LNCaP clone FGC (cell line): ENCODE measurements at regions not wholly inside any gene's neighbourhood (a gene's known extent, or its start where the extent isn't known, plus 50 kb on each side); places are given as distances from the start of the nearest gene placed in this dataset.

ENCODE experiments used
- DNase-seq: peaks from one replicate; pipeline ENCODE4 v3.0.0-alpha.2; 2011; ENCODE audit warnings: low read depth
- H3K4me3 ChIP-seq: 2 replicates; pipeline ENCODE4 v1.5.1; 2011; ENCODE audit warnings: mild to moderate bottlenecking, low read depth, low read length, control low read depth
- TF ChIP-seq, protein P1 (sequence below): IDR thresholded peaks from 2 replicates; pipeline ENCODE4 v1.5.1; 2012; ENCODE audit warnings: mild to moderate bottlenecking; ENCODE audit not compliant: control insufficient read depth, insufficient read depth; ENCODE audit errors: extremely low read depth

DNA sequence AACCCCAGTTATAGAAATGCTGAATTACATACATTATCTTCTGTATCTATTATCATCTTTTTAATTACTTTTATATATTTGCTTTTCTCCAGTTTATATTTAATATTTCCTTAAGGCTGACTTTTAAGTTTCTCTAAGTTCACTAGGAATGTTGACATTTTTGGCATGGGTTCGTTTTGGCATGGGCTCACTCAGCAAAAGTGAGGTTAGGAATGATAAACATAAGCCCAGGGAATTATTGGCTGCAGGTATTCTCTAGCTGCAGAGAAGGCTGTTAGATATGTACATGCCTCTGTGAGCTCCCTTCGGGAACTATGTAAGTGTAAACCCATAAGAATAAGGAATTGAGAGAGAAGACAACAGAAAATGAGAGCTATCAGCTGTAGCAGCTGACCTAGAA lies 63.6 kb upstream of the RAB18 start:
- peak; percentile 88 for DNase-seq
- TF ChIP-seq, protein P1, sequence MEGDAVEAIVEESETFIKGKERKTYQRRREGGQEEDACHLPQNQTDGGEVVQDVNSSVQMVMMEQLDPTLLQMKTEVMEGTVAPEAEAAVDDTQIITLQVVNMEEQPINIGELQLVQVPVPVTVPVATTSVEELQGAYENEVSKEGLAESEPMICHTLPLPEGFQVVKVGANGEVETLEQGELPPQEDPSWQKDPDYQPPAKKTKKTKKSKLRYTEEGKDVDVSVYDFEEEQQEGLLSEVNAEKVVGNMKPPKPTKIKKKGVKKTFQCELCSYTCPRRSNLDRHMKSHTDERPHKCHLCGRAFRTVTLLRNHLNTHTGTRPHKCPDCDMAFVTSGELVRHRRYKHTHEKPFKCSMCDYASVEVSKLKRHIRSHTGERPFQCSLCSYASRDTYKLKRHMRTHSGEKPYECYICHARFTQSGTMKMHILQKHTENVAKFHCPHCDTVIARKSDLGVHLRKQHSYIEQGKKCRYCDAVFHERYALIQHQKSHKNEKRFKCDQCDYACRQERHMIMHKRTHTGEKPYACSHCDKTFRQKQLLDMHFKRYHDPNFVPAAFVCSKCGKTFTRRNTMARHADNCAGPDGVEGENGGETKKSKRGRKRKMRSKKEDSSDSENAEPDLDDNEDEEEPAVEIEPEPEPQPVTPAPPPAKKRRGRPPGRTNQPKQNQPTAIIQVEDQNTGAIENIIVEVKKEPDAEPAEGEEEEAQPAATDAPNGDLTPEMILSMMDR: no peak
- H3K4me3 ChIP-seq: no peak overlapping the region

DNA sequence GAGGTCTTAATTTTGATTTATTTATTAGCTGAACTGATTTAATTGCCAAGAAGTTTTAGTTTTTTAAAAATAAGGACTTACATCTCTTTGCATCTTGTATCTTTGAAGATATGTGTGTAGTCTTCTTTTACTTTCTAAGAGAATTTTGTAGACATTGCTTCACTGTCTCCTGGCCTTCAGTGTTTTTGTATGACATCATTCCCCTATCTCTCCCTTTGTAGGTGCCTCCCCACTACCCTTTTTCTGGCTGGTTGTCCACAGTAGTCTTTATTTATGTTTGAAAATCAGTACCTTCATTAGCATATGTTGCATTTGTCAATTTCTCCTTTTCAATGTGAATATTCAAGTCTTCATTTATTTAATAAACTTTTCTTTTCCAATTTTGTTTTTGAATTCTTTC lies 64.1 kb upstream of the RAB18 start:
- TF ChIP-seq, protein P1: no peak
- no peak for DNase-seq
- no peak overlapping the region for H3K4me3 ChIP-seq

DNA sequence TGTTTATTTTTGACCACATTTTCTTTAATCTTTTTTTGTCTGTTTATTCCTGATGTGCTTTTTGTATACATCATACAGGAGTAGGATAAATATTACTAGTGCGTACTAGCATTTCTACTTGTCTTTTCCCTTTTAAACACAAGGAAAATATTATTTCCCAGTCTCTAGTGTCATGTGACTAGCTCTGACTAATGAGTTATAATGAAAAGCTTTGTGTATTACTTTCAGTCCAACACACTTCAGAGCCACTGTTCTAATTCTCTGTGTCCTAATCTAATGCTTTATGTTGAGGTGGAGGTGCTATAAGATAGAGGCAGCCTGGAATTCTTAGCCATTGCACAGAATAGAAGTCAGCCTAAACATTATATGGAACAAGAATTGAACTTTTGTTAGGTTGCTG lies 65.0 kb upstream of the RAB18 start:
- H3K4me3 ChIP-seq: no peak overlapping the region
- DNase-seq: no peak

DNA sequence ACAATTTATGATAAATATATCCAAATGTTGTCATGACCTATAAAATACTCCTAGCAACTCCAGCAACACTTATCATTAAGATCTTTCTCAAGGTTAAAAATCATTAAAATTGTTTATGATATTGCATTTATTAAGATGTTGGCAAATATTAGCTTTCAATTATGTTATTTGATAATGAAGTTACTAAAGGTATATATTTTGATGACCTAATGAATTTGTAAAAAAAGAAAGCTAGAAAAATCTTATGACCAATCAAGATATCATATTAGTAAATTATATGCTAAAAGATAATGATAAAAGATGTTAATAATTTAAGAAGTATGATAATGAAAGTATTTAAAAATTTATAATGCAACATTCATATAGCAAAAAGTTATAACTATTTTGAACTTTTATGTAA lies 66.3 kb upstream of the RAB18 start:
- no peak overlapping the region for H3K4me3 ChIP-seq
- TF ChIP-seq, protein P1: no peak
- DNase-seq: no peak

More for the DNA sequence above, 65.0 kb upstream of the RAB18 start:
- TF ChIP-seq, protein P1: no peak

DNA sequence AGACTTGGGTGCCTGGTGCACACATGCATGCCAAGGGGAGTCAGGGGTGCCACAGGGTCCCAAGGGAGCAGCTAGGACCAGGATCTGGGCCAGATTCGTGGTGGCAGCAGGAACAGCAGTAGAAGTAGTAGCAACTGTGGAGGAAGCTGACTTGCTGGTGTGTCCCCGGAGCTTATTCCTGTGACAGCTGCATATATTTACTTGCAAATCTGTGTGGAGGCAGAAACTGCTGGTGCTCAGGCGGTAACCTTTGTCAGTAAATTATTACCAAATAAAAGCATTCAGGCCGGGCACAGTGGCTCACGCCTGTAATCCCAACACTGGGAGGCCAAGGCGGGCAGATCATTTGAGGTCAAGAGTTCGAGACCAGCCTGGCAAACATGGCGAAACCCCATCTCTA lies 67.4 kb upstream of the RAB18 start:
- TF ChIP-seq, protein P1: no peak
- H3K4me3 ChIP-seq: no peak overlapping the region
- DNase-seq: no peak

DNA sequence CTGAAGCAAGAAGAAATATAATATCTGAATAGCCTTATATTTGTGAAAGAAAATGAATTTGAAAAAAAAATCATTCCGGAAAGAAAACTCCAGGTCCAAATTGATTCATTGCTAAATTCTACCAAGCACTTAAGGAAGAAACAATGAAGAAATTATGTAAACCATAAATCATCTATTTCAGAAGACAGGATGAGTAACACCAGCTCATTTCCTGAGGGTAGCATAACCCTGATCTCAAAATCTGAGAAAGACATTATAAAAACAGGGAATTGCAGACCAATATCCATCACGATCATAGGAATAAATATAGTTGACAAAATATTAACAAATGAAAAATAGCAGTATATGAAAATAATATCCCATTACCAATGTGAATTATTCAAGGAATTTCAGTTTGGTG lies 70.1 kb upstream of the RAB18 start:
- DNase-seq: no peak
- TF ChIP-seq, protein P1: no peak
- no peak overlapping the region for H3K4me3 ChIP-seq

DNA sequence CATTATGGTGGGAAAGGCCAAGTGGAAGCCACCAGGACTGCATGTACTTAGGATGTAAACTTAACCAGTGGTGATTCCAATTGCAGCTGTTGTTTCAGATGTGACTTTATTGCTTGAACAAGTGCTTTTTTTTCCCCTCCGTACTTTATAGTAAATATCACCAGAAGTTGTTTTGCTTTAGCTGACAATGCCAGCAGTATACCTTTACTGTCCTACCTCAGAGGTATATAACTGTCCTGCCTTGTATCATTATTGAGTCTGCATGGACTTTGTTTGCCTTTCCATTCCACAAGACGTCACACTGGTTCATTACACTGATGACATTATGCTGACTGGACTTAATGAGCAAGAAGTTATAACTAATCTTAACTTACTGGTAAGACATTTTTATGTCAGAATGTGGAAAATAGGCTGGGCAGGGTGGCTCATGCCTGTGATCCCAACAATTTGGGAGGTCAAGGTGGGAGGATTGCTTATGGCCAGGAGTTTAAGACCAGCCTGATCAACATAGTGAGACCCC lies 77.1 kb upstream of the RAB18 start:
- no peak overlapping the region for H3K4me3 ChIP-seq
- TF ChIP-seq, protein P1: no peak
- no peak for DNase-seq
